Suprapubic skin (tissue), 4 donors: ENCODE measurements at regions not wholly inside any gene's neighbourhood (a gene's known extent, or its start where the extent isn't known, plus 50 kb on each side); places are given as distances from the start of the nearest gene placed in this dataset.

ENCODE experiments used
- DNase-seq, 2 donors: peaks; one replicate each; pipeline ENCODE4 v3.0.0-alpha.2; 2019; ENCODE audit warnings: low spot score in 2 of 2
- H3K27ac ChIP-seq: fragments of 200-600 bp; sonication (generic); one replicate; pipeline ENCODE4 v1.5.1; 2019
- H3K27me3 ChIP-seq: fragments of 200-600 bp; sonication (generic); one replicate; pipeline ENCODE4 v1.5.1; 2019
- H3K36me3 ChIP-seq: fragments of 200-600 bp; sonication (generic); one replicate; pipeline ENCODE4 v1.5.1; 2019
- H3K4me1 ChIP-seq: fragments of 200-600 bp; sonication (generic); one replicate; pipeline ENCODE4 v1.5.1; 2019
- H3K4me3 ChIP-seq: fragments of 200-600 bp; sonication (generic); one replicate; pipeline ENCODE4 v1.5.1; 2019; ENCODE audit warnings: mild to moderate bottlenecking
- H3K9me3 ChIP-seq: fragments of 200-600 bp; sonication (generic); one replicate; pipeline ENCODE4 v1.5.1; 2019
- EP300 ChIP-seq: sonication (generic); formaldehyde crosslinking; IDR thresholded peaks from one replicate; pipeline ENCODE4 v1.6.1; 2017; ENCODE audit warnings: antibody characterized with exemption
- POLR2A ChIP-seq, 2 donors: fragments of 450-650 bp; IDR thresholded peaks; one replicate each; pipeline ENCODE4 v1.6.1; 2017; ENCODE audit warnings: antibody characterized with exemption in 2 of 2, mild to moderate bottlenecking in 2 of 2, moderate library complexity in 2 of 2
- POLR2AphosphoS5 ChIP-seq, 3 donors: sonication (generic); formaldehyde crosslinking; IDR thresholded peaks; one replicate each; pipeline ENCODE4 v1.6.1; 2017; ENCODE audit warnings: antibody characterized with exemption in 3 of 3
- WGBS: methylation state at CpG from one replicate; pipeline ENCODE4 v1.1.5; 2018; 5-methylcytosine and 5-hydroxymethylcytosine counted together
- TF ChIP-seq, protein P1 (sequence below), 2 donors: fragments of 200-600 bp in 1 of 2; fragments of 450-650 bp in 1 of 2; sonication (generic) in 1 of 2; IDR thresholded peaks; one replicate each; pipeline ENCODE4 v1.5.1; 2016 to 2019; ENCODE audit warnings: antibody characterized with exemption in 2 of 2, mild to moderate bottlenecking in 1 of 2, moderate library complexity in 1 of 2

- DNase-seq: no peak
- H3K9me3 ChIP-seq: no peaks in the 10 kb centered on the region
- H3K27ac ChIP-seq: no peak overlapping the region
- H3K27me3 ChIP-seq: no peaks in the 10 kb centered on the region
- TF ChIP-seq, protein P1, sequence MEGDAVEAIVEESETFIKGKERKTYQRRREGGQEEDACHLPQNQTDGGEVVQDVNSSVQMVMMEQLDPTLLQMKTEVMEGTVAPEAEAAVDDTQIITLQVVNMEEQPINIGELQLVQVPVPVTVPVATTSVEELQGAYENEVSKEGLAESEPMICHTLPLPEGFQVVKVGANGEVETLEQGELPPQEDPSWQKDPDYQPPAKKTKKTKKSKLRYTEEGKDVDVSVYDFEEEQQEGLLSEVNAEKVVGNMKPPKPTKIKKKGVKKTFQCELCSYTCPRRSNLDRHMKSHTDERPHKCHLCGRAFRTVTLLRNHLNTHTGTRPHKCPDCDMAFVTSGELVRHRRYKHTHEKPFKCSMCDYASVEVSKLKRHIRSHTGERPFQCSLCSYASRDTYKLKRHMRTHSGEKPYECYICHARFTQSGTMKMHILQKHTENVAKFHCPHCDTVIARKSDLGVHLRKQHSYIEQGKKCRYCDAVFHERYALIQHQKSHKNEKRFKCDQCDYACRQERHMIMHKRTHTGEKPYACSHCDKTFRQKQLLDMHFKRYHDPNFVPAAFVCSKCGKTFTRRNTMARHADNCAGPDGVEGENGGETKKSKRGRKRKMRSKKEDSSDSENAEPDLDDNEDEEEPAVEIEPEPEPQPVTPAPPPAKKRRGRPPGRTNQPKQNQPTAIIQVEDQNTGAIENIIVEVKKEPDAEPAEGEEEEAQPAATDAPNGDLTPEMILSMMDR (IDR thresholded peaks at IDR 0.05): no peak
- TF ChIP-seq POLR2AphosphoS5 (IDR thresholded peaks at IDR 0.05) (no peak), EP300 (no peak), POLR2A (IDR thresholded peaks at IDR 0.05) (no peak)
- no peak overlapping the region for H3K4me3 ChIP-seq
- 93% methylated on average over 3 of the region's 3 CpGs for WGBS
- no peaks in the 10 kb centered on the region for H3K36me3 ChIP-seq
- peaks cover 22% of the 10 kb centered on the region for H3K4me1 ChIP-seq
These were observed 391.0 kb upstream of the RGS6 start for GRCh38 chr14:71541271-71541670.

DNA sequence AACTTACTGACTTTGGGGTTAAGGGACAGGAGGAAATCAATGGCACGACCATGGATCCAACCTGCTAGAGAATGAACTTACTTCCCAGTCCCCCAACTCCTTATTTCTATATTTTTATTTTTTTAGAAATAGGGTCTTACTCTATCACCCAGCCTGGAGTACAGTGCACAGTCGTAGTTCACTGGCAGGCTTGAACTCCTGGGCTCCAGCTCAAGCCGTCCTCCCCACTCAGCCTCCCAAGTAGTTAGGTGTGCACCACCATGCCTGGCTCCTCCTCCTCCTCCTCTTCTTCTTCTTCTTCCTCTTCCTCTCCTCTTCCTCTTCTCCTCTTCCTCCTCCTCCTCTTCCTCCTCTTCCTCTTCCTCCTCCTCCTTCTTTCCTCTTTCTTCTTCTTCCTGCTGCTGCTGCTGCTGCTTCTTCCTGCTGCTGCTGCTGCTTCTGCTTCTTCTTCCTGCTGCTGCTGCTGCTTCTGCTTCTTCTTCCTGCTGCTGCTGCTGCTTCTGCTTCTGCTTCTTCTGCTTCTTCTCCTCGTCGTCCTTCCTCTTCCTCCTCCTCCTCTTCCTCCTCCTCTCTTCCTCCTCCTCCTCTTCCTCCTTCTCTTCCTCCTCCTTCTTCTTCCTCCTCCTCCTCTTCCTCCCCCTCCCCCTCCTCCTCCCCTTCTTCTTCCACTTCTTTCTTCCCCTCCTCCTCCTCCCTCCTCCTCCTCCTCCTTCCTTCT lies 390.1 kb upstream of the RGS6 start:
- Histone ChIP-seq H3K4me3 (no peak overlapping the region), H3K27ac (no peak overlapping the region), H3K36me3 (no peaks in the 10 kb centered on the region), H3K4me1 (peaks cover 15% of the 10 kb centered on the region), H3K9me3 (no peaks in the 10 kb centered on the region), H3K27me3 (no peaks in the 10 kb centered on the region)
- no peak for TF ChIP-seq EP300
- TF ChIP-seq, protein P1 (IDR thresholded peaks at IDR 0.05): no peak
- TF ChIP-seq POLR2AphosphoS5 (IDR thresholded peaks at IDR 0.05): no peak
- no peak for TF ChIP-seq POLR2A (IDR thresholded peaks at IDR 0.05)
- no peak for DNase-seq
- 77% methylated on average over 5 of the region's 5 CpGs for WGBS

DNA sequence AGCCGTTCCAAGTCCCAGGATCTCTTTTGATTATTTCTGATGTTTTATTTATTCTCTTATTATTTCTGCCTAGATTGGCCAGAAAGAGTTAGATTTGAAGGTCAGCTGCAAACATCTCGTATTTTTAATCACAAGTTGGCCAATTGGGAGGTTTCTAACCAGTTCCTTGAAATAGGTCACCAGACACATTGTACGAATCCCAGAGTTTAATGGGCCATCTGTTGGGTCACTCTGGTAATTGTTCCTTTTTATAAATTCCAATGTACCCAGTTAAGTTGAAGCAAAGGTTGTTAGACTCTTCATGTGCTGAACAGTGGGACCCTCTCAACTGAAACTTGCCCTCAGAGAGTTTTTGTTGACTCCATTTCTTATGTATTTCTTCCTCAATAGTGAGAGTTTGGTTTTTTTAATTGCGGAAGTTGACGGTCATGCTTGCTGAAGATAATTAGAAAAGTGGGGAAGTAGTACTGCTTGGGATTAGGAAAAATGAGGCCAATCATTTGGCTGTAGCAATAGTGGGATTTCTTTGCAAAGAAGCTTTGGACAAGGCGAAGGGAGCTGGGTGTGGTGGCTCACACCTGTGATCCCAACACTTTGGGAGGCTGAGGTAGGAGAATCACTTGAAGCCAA lies 382.7 kb upstream of the RGS6 start:
- 93% methylated on average over 6 of the region's 6 CpGs for WGBS
- Histone ChIP-seq H3K4me1 (no peaks in the 10 kb centered on the region), H3K27ac (no peak overlapping the region), H3K27me3 (no peaks in the 10 kb centered on the region), H3K4me3 (no peak overlapping the region), H3K9me3 (no peaks in the 10 kb centered on the region), H3K36me3 (no peaks in the 10 kb centered on the region)
- TF ChIP-seq POLR2AphosphoS5 (IDR thresholded peaks at IDR 0.05) (no peak), POLR2A (IDR thresholded peaks at IDR 0.05) (no peak), EP300 (no peak)
- TF ChIP-seq, protein P1 (IDR thresholded peaks at IDR 0.05): no peak
- DNase-seq: no peak

GRCh38 chr14:71550367-71550766 lies 381.9 kb upstream of the RGS6 start:
- no peak overlapping the region for H3K4me3 ChIP-seq
- H3K27me3 ChIP-seq: no peaks in the 10 kb centered on the region
- DNase-seq: no peak
- TF ChIP-seq, protein P1 (IDR thresholded peaks at IDR 0.05): no peak
- TF ChIP-seq EP300 (no peak), POLR2AphosphoS5 (IDR thresholded peaks at IDR 0.05) (no peak), POLR2A (IDR thresholded peaks at IDR 0.05) (no peak)
- no peaks in the 10 kb centered on the region for H3K36me3 ChIP-seq
- no peaks in the 10 kb centered on the region for H3K4me1 ChIP-seq
- no peak overlapping the region for H3K27ac ChIP-seq
- WGBS: 90% methylated on average over 2 of the region's 2 CpGs
- no peaks in the 10 kb centered on the region for H3K9me3 ChIP-seq

DNA sequence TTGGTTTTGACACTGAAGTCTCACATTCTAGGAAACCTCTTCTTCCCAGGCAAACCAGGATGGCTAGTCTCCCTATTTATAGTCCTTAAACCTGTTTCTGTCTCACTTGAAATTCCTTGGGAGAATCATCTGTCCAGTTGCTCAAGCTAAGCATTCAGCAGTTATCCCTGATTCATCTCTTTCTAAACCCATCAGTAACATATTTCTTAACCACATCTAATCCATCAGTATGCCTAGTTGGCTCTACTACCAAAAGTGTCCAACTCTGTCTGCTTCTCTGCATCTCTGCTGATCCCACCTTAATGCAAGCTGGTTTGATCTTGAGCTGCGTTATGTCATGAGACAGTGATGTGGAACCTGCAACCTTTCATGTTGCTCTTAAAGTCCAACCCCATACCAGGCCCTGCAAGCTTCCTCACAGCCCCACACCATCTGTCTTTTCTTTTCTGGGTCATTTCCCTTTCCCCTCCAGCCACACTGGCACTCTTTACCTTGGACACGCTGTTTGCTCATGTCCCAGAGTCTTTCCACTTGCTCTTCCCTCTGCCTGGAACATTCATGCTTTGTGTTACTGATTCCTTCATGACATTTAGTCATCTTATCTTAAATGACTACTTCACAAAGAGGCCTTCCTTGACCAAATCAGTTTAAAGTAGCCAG lies 380.8 kb upstream of the RGS6 start:
- Histone ChIP-seq H3K4me3 (no peak overlapping the region), H3K36me3 (no peaks in the 10 kb centered on the region), H3K27ac (no peak overlapping the region), H3K4me1 (no peaks in the 10 kb centered on the region), H3K27me3 (no peaks in the 10 kb centered on the region), H3K9me3 (no peaks in the 10 kb centered on the region)
- no peak for DNase-seq
- 88% methylated on average over 2 of the region's 2 CpGs for WGBS
- TF ChIP-seq, protein P1 (IDR thresholded peaks at IDR 0.05): no peak
- TF ChIP-seq POLR2A (IDR thresholded peaks at IDR 0.05) (no peak), POLR2AphosphoS5 (IDR thresholded peaks at IDR 0.05) (no peak), EP300 (no peak)
